Hippocampal formation (tissue), 2 donors: ENCODE measurements at regions not wholly inside any gene's neighbourhood (a gene's known extent, or its start where the extent isn't known, plus 50 kb on each side); places are given as distances from the start of the nearest gene placed in this dataset.
A peak's percentile ranks its signal among the peaks of the same experiment; 100 is the strongest.
"Not testable (repeated sequence)": the region's sequence is repeated elsewhere in the genome, so short reads cannot be mapped to it uniquely, and the experiment has no call there.

ENCODE experiments used
- DNase-seq, 2 donors: peaks; one replicate each; lab custom pipeline; 2025; lab: John Stamatoyannopoulos, UW

GRCh38 chr3:4149296-4149695 is 153.9 kb upstream of the SETMAR start:
- no peak for DNase-seq

- no peak for DNase-seq
Measured at GRCh38 chr3:4150816-4151215, 152.4 kb upstream of the SETMAR start.

GRCh38 chr3:4151859-4152258 is 151.3 kb upstream of the SETMAR start:
- DNase-seq: no peak

GRCh38 chr3:4153771-4154170 is 149.4 kb upstream of the SETMAR start:
- no peak for DNase-seq

- no peak for DNase-seq
Measured at GRCh38 chr3:4158329-4158728, 144.8 kb upstream of the SETMAR start.

DNA sequence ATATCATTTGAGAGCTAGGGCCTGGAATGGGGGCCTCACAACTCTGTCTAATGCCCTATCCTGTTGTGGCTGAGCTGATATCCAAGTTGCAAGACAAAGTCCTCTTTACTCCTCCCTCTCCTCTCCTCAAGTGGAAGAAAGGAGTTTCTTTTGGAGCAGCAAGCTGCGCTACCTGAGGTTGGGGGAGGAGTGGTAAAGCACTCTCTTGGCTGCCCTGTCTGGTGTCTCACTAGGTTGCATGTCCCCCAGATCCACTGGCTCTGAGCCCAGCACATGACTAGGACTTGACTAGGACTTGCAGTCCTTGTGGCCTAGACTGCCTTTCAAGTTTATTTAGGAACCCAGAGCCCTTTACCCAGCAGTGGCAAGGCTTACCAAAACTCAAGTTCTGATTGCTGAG is 141.1 kb upstream of the SETMAR start:
- DNase-seq: no peak

DNA sequence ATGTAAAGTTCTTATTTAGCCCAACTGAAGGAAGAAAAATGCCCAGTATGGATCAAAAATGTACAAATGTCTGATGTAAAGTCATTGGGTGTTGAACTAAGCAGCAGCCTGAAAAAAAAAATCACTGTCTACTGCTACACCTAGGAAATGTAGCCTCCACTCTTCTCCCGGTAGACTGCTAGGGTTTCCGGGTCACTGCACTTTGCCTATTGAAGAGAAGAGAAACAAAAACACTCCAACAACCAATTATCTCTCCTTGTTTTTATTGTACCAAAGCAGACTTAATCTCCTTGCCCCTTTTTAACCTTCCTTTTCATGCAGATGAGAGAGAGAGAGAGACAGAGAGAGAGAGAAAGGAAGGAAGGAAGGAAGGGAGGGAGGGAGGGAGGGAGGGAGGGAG is 140.2 kb upstream of the SETMAR start:
- DNase-seq: no peak

DNA sequence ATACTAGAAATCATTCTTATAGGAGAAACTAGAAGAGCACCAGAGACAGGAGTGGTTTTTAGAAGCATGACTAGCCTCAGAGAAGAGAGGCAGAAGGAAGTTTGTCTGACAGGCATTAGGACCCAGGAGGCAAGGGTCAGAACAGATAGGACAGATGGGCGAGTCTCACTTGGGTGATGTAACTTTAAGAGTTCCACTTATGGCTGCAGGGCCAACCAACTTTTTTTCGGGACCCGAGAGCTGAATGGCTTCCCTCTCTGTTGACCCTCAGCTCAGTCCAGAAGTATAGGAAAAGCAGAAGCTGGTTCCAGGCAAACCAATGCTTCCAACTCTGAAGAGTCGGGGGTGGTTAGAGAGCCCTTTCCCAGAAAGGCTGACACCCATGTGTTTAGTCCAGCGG is 136.6 kb upstream of the SETMAR start:
- no peak for DNase-seq

DNA sequence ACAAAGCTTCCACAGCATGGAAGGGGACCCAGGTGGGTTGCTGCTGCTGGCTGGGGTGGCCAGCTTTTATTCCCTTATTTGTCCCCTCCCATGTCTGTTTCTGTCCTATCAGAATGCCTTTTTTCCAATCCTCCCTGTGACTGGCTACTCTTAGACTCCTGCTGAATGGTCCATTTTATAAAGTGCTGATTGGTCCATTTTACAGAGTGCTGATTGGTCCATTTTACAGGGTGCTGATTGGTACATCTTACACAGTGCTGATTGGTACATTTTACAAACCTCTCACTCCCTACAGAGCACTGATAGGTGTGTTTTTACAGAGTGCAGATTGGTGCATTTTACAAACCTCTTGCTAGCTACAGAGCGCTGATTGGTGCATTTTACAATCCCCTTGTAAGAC is 135.9 kb upstream of the SETMAR start:
- DNase-seq: not testable (repeated sequence)

DNA sequence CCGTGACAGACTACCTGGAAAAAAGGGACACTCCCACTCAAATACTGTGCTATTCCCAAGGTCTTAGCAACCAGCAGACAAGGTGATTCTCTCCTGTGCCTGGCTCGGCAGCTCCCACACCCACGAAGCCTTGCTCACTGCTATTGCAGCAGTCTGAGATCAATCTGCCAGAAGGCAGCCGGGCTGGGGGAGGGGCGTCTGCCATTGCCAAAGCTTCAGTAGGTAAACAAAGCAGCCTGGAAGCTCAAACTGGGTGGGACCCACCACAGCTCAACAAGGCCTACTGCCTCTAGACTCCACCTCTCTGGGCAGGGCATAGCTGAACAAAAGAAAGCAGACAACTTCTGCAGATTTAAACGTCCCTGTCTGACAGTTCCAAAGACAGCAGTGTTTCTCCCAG is 128.4 kb upstream of the SETMAR start:
- no peak for DNase-seq

GRCh38 chr3:4191971-4192370 is 111.2 kb upstream of the SETMAR start:
- no peak for DNase-seq

DNA sequence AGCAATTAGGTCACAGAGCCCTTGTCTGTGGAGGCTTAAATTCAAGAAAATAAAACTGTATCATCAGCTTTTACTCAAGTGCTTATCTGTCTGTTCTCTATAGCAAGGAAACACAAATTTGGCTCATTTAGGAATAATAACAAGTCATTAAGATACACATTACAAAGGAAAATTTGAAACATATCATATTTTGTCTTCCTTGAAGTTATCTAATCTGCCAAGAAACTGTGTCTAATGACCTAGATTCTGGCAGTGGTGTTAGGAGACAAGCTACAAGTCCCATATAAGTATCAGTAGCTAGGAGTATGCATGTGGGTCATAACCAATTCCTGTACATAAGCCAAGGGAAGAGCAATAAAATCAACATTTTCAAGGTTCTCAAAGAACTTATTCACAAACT is 108.2 kb upstream of the SETMAR start:
- no peak for DNase-seq

GRCh38 chr3:4196506-4197147 is 106.5 kb upstream of the SETMAR start:
- no peak for DNase-seq

- no peak for DNase-seq
Measured at GRCh38 chr3:4197670-4198069, 105.5 kb upstream of the SETMAR start.

DNA sequence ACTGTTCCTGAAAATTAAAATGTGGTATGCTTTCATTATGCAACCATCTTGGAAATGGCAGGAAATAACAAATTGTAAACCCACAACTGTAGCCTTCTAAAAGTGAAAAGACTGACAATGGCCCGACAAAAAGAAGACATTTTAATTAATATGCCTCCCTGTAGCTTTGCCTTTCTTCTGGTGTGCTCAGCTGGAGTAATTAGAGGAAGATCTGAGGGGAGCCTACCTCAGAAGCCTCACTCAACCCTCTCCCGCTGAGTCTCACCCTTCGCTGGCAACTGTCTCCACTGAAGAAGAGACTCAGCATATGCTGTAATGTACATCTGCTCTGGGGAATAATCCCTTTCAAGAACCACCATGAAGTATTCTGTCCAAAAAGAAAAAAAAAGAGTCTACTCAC is 104.7 kb upstream of the SETMAR start:
- no peak for DNase-seq

GRCh38 chr3:4204776-4205175 is 98.4 kb upstream of the SETMAR start:
- DNase-seq: not testable (repeated sequence)

- no peak for DNase-seq
Measured at GRCh38 chr3:4207672-4208071, 95.5 kb upstream of the SETMAR start.

- no peak for DNase-seq
Measured at GRCh38 chr3:4208556-4208955, 94.6 kb upstream of the SETMAR start.

- no peak for DNase-seq
Measured at GRCh38 chr3:4211610-4212009, 91.6 kb upstream of the SETMAR start.

DNA sequence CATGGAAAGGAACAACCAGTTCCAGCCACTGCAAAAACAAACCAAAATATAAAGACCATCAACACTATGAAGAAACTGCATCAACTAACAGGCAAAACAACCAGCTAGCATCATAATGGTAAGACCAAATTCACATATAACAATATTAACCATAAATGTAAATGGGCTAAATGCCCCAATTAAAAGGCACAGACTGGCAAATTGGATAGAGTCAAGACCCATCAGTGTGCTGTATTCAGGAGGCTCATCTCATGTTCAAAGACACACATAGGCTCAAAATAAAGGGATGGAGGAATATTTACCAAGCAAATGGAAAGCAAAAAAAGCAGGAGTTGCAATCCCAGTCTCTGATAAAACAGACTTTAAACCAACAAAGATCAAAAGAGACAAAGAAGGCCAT is 89.7 kb upstream of the SETMAR start:
- DNase-seq: not testable (repeated sequence)

DNA sequence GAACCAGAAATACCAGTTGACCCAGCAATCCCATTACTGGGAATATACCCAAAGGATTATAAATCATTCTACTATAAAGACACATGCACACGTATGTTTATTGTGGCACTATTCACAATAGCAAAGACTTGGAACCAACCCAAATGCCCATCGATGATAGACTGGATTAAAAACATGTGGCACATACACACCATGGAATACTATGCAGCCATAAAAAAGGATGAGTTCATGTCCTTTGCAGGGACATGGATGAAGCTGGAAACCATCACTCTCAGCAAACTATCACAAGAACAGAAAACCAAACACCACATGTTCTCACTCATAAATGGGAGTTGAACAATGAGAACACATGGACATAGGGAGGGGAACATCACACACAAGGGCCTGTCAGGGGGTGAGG is 86.2 kb upstream of the SETMAR start:
- DNase-seq: not testable (repeated sequence)

DNA sequence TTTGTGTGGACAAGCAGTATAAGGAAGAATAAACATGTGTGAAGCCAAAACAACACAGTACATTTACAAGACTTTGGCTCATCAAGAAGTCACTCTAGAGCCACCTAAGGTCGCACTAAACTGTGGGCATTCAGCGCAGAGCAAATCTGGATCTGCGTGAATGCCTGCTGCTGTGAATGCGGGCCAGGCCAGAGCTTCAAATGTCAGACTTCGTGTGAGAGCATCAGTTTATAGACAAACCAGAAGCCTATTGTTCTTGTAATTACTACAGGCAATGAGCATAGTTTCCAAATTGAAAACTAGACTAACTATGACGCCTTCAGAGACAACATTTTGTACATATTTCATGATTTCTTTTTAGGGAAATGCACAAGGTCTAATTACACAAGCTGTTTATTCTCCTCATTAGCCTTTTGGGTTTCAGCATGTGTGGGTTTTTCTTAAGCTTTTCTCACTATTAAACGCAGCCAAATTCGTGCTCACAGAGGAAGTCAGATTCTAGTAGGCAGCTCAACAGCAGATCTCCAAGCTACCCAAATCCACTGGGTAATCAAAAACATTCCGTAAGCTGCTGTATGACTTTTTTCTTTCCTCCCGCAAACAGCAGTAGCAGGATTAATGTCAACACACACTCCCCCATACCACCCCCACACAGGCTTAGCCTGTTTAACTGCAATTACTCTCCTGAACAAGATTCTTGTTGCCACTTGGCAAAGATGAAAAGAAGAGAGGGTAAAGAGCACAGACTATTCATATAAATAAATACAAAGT is 84.5 kb upstream of the SETMAR start:
- peak; percentile 4 to 34 for DNase-seq

DNA sequence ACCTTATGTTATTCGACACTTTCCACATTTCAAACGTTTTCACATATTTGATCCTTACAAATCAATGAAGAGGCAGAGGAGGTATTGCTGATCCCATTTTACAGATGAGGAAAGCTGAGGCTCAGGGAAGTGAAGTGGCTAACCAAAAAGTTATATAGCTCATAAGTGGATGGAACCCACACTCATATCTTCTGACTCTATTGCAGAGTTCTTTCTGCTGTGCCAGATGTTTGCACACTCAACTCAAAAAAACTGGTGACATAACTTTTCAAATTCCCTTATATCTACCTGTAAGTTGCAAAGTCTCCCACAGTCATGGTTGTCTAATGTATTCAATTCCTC is 84.0 kb upstream of the SETMAR start:
- no peak for DNase-seq

DNA sequence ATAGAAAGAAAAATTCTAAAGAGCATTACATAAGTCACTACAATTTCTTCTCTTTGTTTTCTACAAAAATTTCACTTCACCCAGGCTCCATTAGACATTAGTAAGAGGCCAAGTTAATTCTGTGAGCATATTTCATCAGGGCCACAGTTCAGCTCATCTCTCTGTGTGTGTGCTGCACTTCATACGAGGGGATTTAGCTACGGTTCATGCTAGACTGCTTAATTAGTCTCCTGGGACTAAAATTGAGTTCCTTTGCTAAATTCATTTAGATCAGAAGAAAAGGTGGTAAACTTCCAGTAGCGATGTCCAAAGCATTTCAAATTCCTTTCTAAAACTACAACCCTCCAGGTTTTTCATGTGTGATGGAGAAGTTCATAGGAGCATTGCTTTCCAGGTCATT is 83.1 kb upstream of the SETMAR start:
- DNase-seq: no peak
